ENCODE measurements at regions not wholly inside any gene's neighbourhood (a gene's known extent, or its start where the extent isn't known, plus 50 kb on each side); places are given as distances from the start of the nearest gene placed in this dataset.

DNA sequence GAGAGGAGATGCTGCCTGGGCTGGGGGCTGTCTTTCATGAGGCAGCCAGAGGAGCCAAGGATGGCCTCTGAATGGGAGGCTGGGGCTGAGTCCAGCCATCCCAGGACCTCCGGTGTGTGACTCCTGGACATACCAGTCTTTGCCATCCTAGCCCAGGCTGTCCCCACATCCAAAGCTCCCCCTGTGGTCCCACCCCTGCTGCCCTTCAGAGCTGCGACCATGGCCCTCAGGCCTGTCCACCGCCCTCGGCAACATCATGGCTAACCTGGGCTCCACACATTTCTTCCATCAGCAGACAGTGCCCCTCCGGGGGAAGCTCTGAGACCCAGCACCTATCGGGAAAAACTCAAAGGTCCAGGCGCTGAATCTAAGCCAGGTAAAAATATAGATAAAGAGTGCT, 324.4 kb downstream of the MN1 start:
- TF ChIP-seq, protein P1, sequence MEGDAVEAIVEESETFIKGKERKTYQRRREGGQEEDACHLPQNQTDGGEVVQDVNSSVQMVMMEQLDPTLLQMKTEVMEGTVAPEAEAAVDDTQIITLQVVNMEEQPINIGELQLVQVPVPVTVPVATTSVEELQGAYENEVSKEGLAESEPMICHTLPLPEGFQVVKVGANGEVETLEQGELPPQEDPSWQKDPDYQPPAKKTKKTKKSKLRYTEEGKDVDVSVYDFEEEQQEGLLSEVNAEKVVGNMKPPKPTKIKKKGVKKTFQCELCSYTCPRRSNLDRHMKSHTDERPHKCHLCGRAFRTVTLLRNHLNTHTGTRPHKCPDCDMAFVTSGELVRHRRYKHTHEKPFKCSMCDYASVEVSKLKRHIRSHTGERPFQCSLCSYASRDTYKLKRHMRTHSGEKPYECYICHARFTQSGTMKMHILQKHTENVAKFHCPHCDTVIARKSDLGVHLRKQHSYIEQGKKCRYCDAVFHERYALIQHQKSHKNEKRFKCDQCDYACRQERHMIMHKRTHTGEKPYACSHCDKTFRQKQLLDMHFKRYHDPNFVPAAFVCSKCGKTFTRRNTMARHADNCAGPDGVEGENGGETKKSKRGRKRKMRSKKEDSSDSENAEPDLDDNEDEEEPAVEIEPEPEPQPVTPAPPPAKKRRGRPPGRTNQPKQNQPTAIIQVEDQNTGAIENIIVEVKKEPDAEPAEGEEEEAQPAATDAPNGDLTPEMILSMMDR (IDR thresholded peaks at IDR 0.05) = no peak
- TF ChIP-seq POLR2A (IDR thresholded peaks at IDR 0.05) = no peak

Measured in adrenal gland (tissue), 5 donors.